Panc1 (cell line): ENCODE measurements at regions not wholly inside any gene's neighbourhood (a gene's known extent, or its start where the extent isn't known, plus 50 kb on each side); places are given as distances from the start of the nearest gene placed in this dataset.

Experiments
- POLR2AphosphoS5 ChIP-seq: IDR thresholded peaks from 2 replicates; pipeline ENCODE4 v1.6.1; 2012; ENCODE audit warnings: mild to moderate bottlenecking, low read depth, low read length, moderate library complexity
- TF ChIP-seq, protein P1 (sequence below): fragments of 450-650 bp; IDR thresholded peaks from 2 replicates; pipeline ENCODE4 v1.5.1; 2017; ENCODE audit warnings: mild to moderate bottlenecking
- TF ChIP-seq, protein P2 (sequence below), 2 experiments: IDR thresholded peaks; 2 replicates each; pipeline ENCODE4 v1.6.1; 2011 to 2012; ENCODE audit warnings: low read depth in 2 of 2, control low read depth in 1 of 2, low read length in 1 of 2, mild to moderate bottlenecking in 1 of 2, moderate library complexity in 1 of 2; ENCODE audit not compliant: insufficient read depth in 1 of 2

DNA sequence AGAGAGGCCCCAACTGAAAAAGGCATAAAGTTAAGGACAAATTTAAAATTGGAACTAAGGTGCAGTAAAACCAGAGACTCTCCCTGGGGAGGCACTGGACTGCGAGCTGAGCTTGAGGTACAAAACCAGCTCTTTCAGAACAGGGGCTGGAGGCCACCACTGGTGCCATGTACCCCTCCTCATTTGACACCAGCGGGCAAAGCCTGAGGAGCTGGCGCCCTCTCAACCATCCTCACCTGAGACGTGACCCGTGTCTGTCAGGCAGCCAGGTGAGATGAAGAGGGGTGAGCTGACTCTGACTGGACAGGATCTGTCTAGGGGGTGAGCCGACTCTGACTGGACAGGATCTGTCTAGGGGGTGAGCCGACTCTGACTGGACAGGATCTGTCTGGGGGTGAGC lies 68.5 kb downstream of the TMEM18 start:
- TF ChIP-seq, protein P1, sequence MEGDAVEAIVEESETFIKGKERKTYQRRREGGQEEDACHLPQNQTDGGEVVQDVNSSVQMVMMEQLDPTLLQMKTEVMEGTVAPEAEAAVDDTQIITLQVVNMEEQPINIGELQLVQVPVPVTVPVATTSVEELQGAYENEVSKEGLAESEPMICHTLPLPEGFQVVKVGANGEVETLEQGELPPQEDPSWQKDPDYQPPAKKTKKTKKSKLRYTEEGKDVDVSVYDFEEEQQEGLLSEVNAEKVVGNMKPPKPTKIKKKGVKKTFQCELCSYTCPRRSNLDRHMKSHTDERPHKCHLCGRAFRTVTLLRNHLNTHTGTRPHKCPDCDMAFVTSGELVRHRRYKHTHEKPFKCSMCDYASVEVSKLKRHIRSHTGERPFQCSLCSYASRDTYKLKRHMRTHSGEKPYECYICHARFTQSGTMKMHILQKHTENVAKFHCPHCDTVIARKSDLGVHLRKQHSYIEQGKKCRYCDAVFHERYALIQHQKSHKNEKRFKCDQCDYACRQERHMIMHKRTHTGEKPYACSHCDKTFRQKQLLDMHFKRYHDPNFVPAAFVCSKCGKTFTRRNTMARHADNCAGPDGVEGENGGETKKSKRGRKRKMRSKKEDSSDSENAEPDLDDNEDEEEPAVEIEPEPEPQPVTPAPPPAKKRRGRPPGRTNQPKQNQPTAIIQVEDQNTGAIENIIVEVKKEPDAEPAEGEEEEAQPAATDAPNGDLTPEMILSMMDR, result no peak
- no peak for TF ChIP-seq POLR2AphosphoS5
- TF ChIP-seq, protein P2, sequence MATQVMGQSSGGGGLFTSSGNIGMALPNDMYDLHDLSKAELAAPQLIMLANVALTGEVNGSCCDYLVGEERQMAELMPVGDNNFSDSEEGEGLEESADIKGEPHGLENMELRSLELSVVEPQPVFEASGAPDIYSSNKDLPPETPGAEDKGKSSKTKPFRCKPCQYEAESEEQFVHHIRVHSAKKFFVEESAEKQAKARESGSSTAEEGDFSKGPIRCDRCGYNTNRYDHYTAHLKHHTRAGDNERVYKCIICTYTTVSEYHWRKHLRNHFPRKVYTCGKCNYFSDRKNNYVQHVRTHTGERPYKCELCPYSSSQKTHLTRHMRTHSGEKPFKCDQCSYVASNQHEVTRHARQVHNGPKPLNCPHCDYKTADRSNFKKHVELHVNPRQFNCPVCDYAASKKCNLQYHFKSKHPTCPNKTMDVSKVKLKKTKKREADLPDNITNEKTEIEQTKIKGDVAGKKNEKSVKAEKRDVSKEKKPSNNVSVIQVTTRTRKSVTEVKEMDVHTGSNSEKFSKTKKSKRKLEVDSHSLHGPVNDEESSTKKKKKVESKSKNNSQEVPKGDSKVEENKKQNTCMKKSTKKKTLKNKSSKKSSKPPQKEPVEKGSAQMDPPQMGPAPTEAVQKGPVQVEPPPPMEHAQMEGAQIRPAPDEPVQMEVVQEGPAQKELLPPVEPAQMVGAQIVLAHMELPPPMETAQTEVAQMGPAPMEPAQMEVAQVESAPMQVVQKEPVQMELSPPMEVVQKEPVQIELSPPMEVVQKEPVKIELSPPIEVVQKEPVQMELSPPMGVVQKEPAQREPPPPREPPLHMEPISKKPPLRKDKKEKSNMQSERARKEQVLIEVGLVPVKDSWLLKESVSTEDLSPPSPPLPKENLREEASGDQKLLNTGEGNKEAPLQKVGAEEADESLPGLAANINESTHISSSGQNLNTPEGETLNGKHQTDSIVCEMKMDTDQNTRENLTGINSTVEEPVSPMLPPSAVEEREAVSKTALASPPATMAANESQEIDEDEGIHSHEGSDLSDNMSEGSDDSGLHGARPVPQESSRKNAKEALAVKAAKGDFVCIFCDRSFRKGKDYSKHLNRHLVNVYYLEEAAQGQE (IDR thresholded peaks at IDR 0.05; ENCODE audit: insufficient read depth in 1 of 2, low read depth in 2 of 2, low read length in 1 of 2), result no peak
